ENCODE measurements at regions not wholly inside any gene's neighbourhood (a gene's known extent, or its start where the extent isn't known, plus 50 kb on each side); places are given as distances from the start of the nearest gene placed in this dataset.

DNA sequence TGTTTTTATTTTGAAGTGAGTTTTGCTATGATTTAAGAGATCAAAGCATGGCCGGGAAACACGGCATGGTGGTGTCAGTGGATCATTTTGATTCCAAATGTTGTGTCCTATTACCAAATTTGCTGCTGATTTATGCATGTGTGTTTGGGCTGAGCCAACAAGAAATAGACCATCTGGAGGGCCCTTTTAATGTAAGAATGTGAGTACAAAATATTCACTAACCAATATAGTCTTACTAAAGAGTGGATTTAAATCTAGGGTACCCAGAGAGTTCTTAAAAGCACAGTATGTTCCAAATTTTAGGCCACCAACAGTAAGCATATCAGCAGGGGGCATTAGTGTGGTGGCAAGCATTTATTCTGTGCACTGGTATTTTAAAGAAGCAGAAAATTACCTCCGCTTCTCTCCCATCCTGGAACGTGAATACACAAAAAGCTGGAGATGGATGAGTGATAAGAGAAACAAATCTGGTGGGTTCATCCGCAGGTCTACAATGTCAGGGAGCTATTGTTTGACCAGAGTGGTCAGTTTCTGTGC lies 444.4 kb upstream of the IGFBP7 start:
- TF ChIP-seq, protein P1, sequence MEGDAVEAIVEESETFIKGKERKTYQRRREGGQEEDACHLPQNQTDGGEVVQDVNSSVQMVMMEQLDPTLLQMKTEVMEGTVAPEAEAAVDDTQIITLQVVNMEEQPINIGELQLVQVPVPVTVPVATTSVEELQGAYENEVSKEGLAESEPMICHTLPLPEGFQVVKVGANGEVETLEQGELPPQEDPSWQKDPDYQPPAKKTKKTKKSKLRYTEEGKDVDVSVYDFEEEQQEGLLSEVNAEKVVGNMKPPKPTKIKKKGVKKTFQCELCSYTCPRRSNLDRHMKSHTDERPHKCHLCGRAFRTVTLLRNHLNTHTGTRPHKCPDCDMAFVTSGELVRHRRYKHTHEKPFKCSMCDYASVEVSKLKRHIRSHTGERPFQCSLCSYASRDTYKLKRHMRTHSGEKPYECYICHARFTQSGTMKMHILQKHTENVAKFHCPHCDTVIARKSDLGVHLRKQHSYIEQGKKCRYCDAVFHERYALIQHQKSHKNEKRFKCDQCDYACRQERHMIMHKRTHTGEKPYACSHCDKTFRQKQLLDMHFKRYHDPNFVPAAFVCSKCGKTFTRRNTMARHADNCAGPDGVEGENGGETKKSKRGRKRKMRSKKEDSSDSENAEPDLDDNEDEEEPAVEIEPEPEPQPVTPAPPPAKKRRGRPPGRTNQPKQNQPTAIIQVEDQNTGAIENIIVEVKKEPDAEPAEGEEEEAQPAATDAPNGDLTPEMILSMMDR (IDR thresholded peaks at IDR 0.05; ENCODE audit: control extremely low read depth, extremely low read depth) = no peak
- Histone ChIP-seq H3K4me3 (no peak overlapping the region), H3K27ac (ENCODE audit: low read depth in 1 of 2, low read length in 1 of 2) (no peak overlapping the region), H3K27me3 (ENCODE audit: control insufficient read depth in 3 of 3, insufficient read depth in 3 of 3, low read length in 2 of 3) (no peaks in the 10 kb centered on the region), H3K36me3 (ENCODE audit: control insufficient read depth in 4 of 4, insufficient read depth in 4 of 4, low read length in 4 of 4) (no peaks in the 10 kb centered on the region), H3K9ac (ENCODE audit: insufficient read depth in 1 of 2, low read length in 2 of 2) (no peak overlapping the region), H3K9me3 (ENCODE audit: control insufficient read depth in 4 of 4, insufficient read depth in 3 of 4, low read length in 3 of 4) (no peaks in the 10 kb centered on the region), H3K4me1 (ENCODE audit: control insufficient read depth in 5 of 5, insufficient read depth in 5 of 5, low read length in 5 of 5) (no peaks in the 10 kb centered on the region)
- no peak for ATAC-seq (ENCODE audit: insufficient read depth, low FRiP score)
- peak in 2 of 3 donors; percentile 3 to 12 for DNase-seq
- WGBS, 2 donors = 67 to 79% methylated on average over 5 of the region's 5 CpGs

DNA sequence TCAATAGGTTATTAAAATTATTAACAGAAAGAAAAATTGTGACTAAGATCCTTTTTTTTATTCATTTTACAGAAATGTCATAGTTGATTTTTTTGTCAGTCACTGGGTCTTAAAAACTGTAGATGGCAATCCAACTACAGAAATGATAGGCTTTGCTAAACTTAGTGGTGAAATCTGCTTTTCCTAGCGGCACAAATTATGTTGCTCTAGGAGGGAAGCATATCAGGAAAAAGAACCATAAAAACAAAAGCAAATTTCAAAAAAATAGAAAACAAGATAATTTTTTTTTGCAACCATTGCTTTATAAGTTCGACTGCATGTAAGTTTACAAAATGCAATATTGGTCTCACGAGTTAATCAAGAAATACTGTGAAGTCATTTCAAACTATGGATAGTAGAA lies 443.5 kb upstream of the IGFBP7 start:
- TF ChIP-seq, protein P1 (IDR thresholded peaks at IDR 0.05; ENCODE audit: control extremely low read depth, extremely low read depth) = no peak
- WGBS, 2 donors = 75 to 76% methylated on average over 3 of the region's 3 CpGs
- H3K9me3 ChIP-seq (ENCODE audit: control insufficient read depth in 4 of 4, insufficient read depth in 3 of 4, low read length in 3 of 4) = no peaks in the 10 kb centered on the region
- H3K27me3 ChIP-seq (ENCODE audit: control insufficient read depth in 3 of 3, insufficient read depth in 3 of 3, low read length in 2 of 3) = no peaks in the 10 kb centered on the region
- no peaks in the 10 kb centered on the region for H3K36me3 ChIP-seq (ENCODE audit: control insufficient read depth in 4 of 4, insufficient read depth in 4 of 4, low read length in 4 of 4)
- no peak overlapping the region for H3K9ac ChIP-seq (ENCODE audit: insufficient read depth in 1 of 2, low read length in 2 of 2)
- ATAC-seq (ENCODE audit: insufficient read depth, low FRiP score) (no peak), DNase-seq (peak in 2 of 3 donors; percentile 31 to 55)
- H3K4me1 ChIP-seq (ENCODE audit: control insufficient read depth in 5 of 5, insufficient read depth in 5 of 5, low read length in 5 of 5) = no peaks in the 10 kb centered on the region
- no peak overlapping the region for H3K4me3 ChIP-seq
- H3K27ac ChIP-seq (ENCODE audit: low read depth in 1 of 2, low read length in 1 of 2) = no peak overlapping the region

DNA sequence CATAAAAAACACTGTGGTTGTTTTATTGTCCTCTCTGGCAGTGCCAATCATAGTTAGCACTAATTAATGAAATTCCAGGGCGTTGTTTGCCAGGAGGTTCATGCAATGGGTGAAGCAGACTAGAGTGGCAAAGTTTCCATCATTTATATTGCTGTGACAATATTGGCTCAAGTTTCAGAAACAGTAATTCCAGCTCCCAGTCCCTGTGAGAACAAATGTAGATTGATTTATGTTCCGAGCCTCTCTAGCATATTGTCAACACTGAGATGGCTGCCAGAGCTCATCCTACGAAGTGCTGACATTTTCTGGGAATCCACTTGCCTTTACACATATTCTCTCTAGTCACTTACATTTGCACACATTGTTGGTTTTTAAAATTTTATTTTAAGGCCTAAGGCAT lies 440.0 kb upstream of the IGFBP7 start:
- Histone ChIP-seq H3K27ac (ENCODE audit: low read depth in 1 of 2, low read length in 1 of 2) (no peak overlapping the region), H3K4me3 (no peak overlapping the region), H3K9me3 (ENCODE audit: control insufficient read depth in 4 of 4, insufficient read depth in 3 of 4, low read length in 3 of 4) (no peaks in the 10 kb centered on the region), H3K9ac (ENCODE audit: insufficient read depth in 1 of 2, low read length in 2 of 2) (no peak overlapping the region), H3K36me3 (ENCODE audit: control insufficient read depth in 4 of 4, insufficient read depth in 4 of 4, low read length in 4 of 4) (no peaks in the 10 kb centered on the region), H3K27me3 (ENCODE audit: control insufficient read depth in 3 of 3, insufficient read depth in 3 of 3, low read length in 2 of 3) (no peaks in the 10 kb centered on the region), H3K4me1 (ENCODE audit: control insufficient read depth in 5 of 5, insufficient read depth in 5 of 5, low read length in 5 of 5) (no peaks in the 10 kb centered on the region)
- DNase-seq = peak in 2 of 3 donors; percentile 4 to 12
- no peak for ATAC-seq (ENCODE audit: insufficient read depth, low FRiP score)
- WGBS, 2 donors = 49 to 58% methylated on average over 3 of the region's 3 CpGs
- TF ChIP-seq, protein P1 (IDR thresholded peaks at IDR 0.05; ENCODE audit: control extremely low read depth, extremely low read depth) = no peak

DNA sequence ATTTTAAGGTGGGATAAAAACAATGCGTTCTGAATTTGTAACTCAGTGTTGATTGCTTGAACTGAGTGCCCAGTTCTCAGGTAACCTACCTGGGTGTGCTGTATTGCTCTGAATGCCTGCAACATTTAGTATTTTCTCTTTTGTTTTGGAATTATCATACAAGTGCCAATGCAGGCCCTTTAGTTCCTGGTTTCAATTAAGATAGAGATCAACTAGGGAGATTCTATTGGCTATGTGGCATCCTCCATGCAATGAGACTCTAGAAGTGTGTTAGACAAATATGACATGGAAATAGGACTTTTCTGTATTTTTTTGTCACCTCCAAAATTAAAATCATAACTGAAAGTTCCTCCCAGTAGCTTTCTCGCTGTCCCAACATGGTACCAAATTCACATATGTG lies 438.7 kb upstream of the IGFBP7 start:
- no peak overlapping the region for H3K27ac ChIP-seq (ENCODE audit: low read depth in 1 of 2, low read length in 1 of 2)
- H3K4me3 ChIP-seq = no peak overlapping the region
- no peaks in the 10 kb centered on the region for H3K4me1 ChIP-seq (ENCODE audit: control insufficient read depth in 5 of 5, insufficient read depth in 5 of 5, low read length in 5 of 5)
- H3K9ac ChIP-seq (ENCODE audit: insufficient read depth in 1 of 2, low read length in 2 of 2) = no peak overlapping the region
- 90 to 92% methylated on average over 2 of the region's 2 CpGs for WGBS, 2 donors
- H3K27me3 ChIP-seq (ENCODE audit: control insufficient read depth in 3 of 3, insufficient read depth in 3 of 3, low read length in 2 of 3) = no peaks in the 10 kb centered on the region
- H3K9me3 ChIP-seq (ENCODE audit: control insufficient read depth in 4 of 4, insufficient read depth in 3 of 4, low read length in 3 of 4) = no peaks in the 10 kb centered on the region
- TF ChIP-seq, protein P1 (IDR thresholded peaks at IDR 0.05; ENCODE audit: control extremely low read depth, extremely low read depth) = no peak
- ATAC-seq (ENCODE audit: insufficient read depth, low FRiP score) (no peak), DNase-seq (no peak)
- H3K36me3 ChIP-seq (ENCODE audit: control insufficient read depth in 4 of 4, insufficient read depth in 4 of 4, low read length in 4 of 4) = no peaks in the 10 kb centered on the region
